GM12864 (cell line): ENCODE measurements at regions not wholly inside any gene's neighbourhood (a gene's known extent, or its start where the extent isn't known, plus 50 kb on each side); places are given as distances from the start of the nearest gene placed in this dataset.

ENCODE experiments used
- DNase-seq: peaks from one replicate; pipeline ENCODE4 v3.0.0-alpha.2; 2011; ENCODE audit warnings: low read depth
- H3K4me3 ChIP-seq: 2 replicates; pipeline ENCODE4 v1.5.1; 2011; ENCODE audit warnings: mild to moderate bottlenecking, low read depth, low read length, control low read depth
- CTCF ChIP-seq: IDR thresholded peaks from 2 replicates; pipeline ENCODE4 v1.5.1; 2011; ENCODE audit warnings: low read depth, mild to moderate bottlenecking, moderate library complexity, low read length, control low read depth, inconsistent platforms; ENCODE audit errors: missing control alignments

GRCh38 chr3:70606018-70606417 lies 293.6 kb upstream of the MDFIC2 start:
- H3K4me3 ChIP-seq, result no peak overlapping the region
- DNase-seq, result no peak
- no peak for TF ChIP-seq CTCF

- no peak overlapping the region for H3K4me3 ChIP-seq
- DNase-seq, result no peak
- no peak for TF ChIP-seq CTCF
Measured at GRCh38 chr3:70603103-70603502, 290.7 kb upstream of the MDFIC2 start.

GRCh38 chr3:70597312-70597711 lies 284.9 kb upstream of the MDFIC2 start:
- TF ChIP-seq CTCF, result no peak
- DNase-seq, result no peak

GRCh38 chr3:70583682-70584081 lies 271.2 kb upstream of the MDFIC2 start:
- DNase-seq, result no peak
- no peak overlapping the region for H3K4me3 ChIP-seq
- no peak for TF ChIP-seq CTCF

More at GRCh38 chr3:70597312-70597711, 284.9 kb upstream of the MDFIC2 start:
- no peak overlapping the region for H3K4me3 ChIP-seq

- TF ChIP-seq CTCF, result no peak
- DNase-seq, result no peak
- no peak overlapping the region for H3K4me3 ChIP-seq
Measured at GRCh38 chr3:70582803-70583202, 270.4 kb upstream of the MDFIC2 start.

- no peak for DNase-seq
Measured at GRCh38 chr3:70580021-70580420, 267.6 kb upstream of the MDFIC2 start.

More at GRCh38 chr3:70580021-70580420, 267.6 kb upstream of the MDFIC2 start:
- TF ChIP-seq CTCF, result no peak
- no peak overlapping the region for H3K4me3 ChIP-seq
